Small intestine (tissue), 7 donors: ENCODE measurements at regions not wholly inside any gene's neighbourhood (a gene's known extent, or its start where the extent isn't known, plus 50 kb on each side); places are given as distances from the start of the nearest gene placed in this dataset.
"Not testable (repeated sequence)": the region's sequence is repeated elsewhere in the genome, so short reads cannot be mapped to it uniquely, and the experiment has no call there.

ENCODE experiments used
- DNase-seq, 2 donors: peaks; one replicate each; pipeline versions ENCODE4 v3.0.0 to v3.0.0-alpha.2; 2013
- FAIRE-seq: peaks from 2 replicates; lab custom pipeline; 2012; peaks lifted over from hg19 to GRCh38; lab: Jason Lieb, UNC
- H3K27ac ChIP-seq, 3 donors: one replicate each; pipeline ENCODE4 v1.5.1; 2013; ENCODE audit warnings: low read length in 2 of 3, mild to moderate bottlenecking in 2 of 3, control low read depth in 1 of 3, inconsistent platforms in 1 of 3, low read depth in 1 of 3, moderate library complexity in 1 of 3
- H3K27me3 ChIP-seq, 3 donors: one replicate each; pipeline ENCODE4 v1.6.1; 2013; ENCODE audit warnings: low read length in 3 of 3, inconsistent platforms in 1 of 3; ENCODE audit not compliant: control insufficient read depth in 3 of 3, insufficient read depth in 3 of 3
- H3K36me3 ChIP-seq, 3 donors: one replicate each; pipeline ENCODE4 v1.6.1; 2013; ENCODE audit warnings: low read length in 3 of 3, inconsistent platforms in 1 of 3, low read depth in 1 of 3, mild to moderate bottlenecking in 1 of 3, moderate library complexity in 1 of 3; ENCODE audit not compliant: control insufficient read depth in 3 of 3, insufficient read depth in 2 of 3
- H3K4me1 ChIP-seq, 3 donors: one replicate each; pipeline ENCODE4 v1.6.1; 2013; ENCODE audit warnings: low read length in 2 of 3, inconsistent platforms in 1 of 3, low read depth in 1 of 3, mild to moderate bottlenecking in 1 of 3, moderate library complexity in 1 of 3; ENCODE audit not compliant: control insufficient read depth in 3 of 3, insufficient read depth in 2 of 3
- H3K4me3 ChIP-seq, 3 donors: one replicate each; pipeline ENCODE4 v1.5.1; 2013; ENCODE audit warnings: low read length in 3 of 3, control low read depth in 1 of 3, inconsistent platforms in 1 of 3, low read depth in 1 of 3, mild to moderate bottlenecking in 1 of 3, moderate library complexity in 1 of 3
- H3K9me3 ChIP-seq, 2 donors: one replicate each; pipeline ENCODE4 v1.6.1; 2013; ENCODE audit warnings: low read depth in 1 of 2, low read length in 1 of 2; ENCODE audit not compliant: control insufficient read depth in 2 of 2, insufficient read depth in 1 of 2
- WGBS, 3 donors: extraction: QIAGEN DNeasy Blood & Tissue Kit; methylation state at CpG; one replicate each; pipeline ENCODE4 v1.1.7; 2013; 5-methylcytosine and 5-hydroxymethylcytosine counted together
- donor health status: healthy with polysubstance abuse.
- donor health status: control.
- donor health status: control.
- donor health status: Bipolar disorder and iron deficiency.
- donor health status: healthy.

DNA sequence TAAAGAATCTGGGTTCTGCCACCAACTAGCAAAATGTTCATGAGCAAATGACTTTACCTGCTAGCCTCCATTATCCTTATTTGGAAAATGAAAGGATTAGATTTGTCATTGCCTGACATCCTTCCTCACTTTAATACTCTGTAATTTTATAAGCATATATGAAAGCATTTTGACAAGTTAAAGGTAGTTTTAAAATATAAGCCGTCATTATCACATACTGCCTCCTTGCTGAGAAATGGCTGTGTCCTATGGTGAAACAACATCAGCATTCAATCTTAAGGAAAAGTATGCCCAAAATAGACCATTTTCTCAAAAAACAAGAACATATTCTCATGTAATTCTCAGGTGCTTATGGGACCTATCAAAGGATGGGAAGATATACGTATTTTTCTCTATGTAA, 461.2 kb downstream of the SUCLG1 start:
- no peaks in the 10 kb centered on the region for H3K9me3 ChIP-seq
- H3K36me3 ChIP-seq: no peaks in the 10 kb centered on the region
- FAIRE-seq (no peak), DNase-seq (no peak)
- no peak overlapping the region for H3K4me3 ChIP-seq
- no peaks in the 10 kb centered on the region for H3K4me1 ChIP-seq
- no peak overlapping the region for H3K27ac ChIP-seq
- no peaks in the 10 kb centered on the region for H3K27me3 ChIP-seq
- WGBS, 3 donors: 86 to 92% (median 92%) methylated on average over 2 of the region's 2 CpGs

DNA sequence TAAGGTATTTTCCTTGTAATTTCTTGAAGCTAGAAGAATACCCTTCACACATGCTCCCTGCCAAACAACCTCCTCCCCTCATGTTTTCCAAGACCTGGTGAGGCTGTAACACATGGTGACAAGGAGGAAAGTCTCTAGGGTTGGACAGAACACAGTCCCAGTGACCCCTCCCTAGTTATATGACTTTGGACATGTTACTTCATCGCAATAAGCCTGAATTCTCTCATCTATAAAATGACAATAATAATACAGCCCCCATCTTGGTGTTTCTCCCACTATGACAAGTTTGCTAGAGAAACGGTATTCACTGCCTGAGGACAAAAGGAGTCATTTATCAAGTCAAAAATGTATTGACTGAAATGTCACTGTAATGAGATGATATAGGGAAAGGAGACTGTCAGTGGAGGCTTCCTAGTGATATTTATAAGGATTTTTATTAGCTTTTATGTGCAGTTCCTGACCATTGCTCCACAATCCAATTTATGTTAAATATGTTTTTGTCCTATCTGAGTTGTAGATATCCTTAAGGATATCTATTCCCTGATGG, 464.4 kb downstream of the SUCLG1 start:
- Histone ChIP-seq H3K27ac (no peak overlapping the region), H3K4me1 (no peaks in the 10 kb centered on the region), H3K9me3 (no peaks in the 10 kb centered on the region), H3K27me3 (no peaks in the 10 kb centered on the region), H3K4me3 (no peak overlapping the region), H3K36me3 (no peaks in the 10 kb centered on the region)
- 57 to 73% (median 65%) methylated on average over 2 of the region's 2 CpGs for WGBS, 3 donors
- no peak for DNase-seq
- FAIRE-seq: no peak

DNA sequence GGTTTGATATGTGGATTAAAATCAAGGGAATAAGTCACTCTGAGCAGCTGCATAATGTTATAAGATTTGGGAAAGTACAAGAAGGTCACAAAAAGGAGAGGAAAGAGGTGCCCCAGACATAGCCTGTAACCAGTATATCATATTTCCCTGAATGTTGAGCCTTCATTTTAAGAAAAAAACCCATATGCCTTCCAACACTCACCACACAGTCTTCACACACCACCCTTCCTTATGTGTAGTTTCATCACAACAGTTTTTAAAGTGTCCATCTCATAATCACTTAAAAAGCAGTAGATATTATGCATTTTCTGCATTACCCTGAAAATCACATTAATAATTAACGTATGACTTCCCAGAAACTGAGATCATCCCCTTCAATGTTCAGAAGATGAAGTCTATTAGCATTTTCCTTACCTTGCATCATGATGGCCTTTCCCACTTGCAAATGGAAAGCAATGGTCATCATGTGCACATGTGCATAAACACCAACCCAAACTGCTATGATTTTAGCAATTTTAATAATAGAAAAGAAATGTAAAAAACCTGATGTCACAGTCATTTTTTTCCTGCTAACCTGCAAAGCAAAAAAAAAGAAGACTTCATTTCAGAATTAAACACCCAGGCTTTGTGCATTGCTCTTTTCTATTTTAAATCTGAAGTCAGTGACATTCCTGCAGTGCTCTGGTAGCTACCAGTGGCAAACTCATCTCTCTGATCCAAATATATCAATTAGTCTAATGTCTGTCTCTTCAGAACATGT, 465.0 kb downstream of the SUCLG1 start:
- DNase-seq: no peak
- 33 to 85% (median 51%) methylated on average over 1 of the region's 1 CpG for WGBS, 3 donors
- Histone ChIP-seq H3K4me1 (no peaks in the 10 kb centered on the region), H3K9me3 (no peaks in the 10 kb centered on the region), H3K36me3 (no peaks in the 10 kb centered on the region), H3K4me3 (no peak overlapping the region), H3K27me3 (no peaks in the 10 kb centered on the region), H3K27ac (no peak overlapping the region)
- no peak for FAIRE-seq

- H3K9me3 ChIP-seq: peaks cover 0 to 3% of the 10 kb centered on the region in 2 donors
- H3K36me3 ChIP-seq: no peaks in the 10 kb centered on the region
- 68 to 81% (median 77%) methylated on average over 3 of the region's 3 CpGs for WGBS, 3 donors
- H3K27me3 ChIP-seq: no peaks in the 10 kb centered on the region
- no peak for FAIRE-seq
- no peak overlapping the region for H3K27ac ChIP-seq
- no peak overlapping the region for H3K4me3 ChIP-seq
- DNase-seq: no peak
- no peaks in the 10 kb centered on the region for H3K4me1 ChIP-seq
These were observed 467.1 kb downstream of the SUCLG1 start for GRCh38 chr2:83991992-83992391.

GRCh38 chr2:83990636-83991035, 468.4 kb downstream of the SUCLG1 start:
- WGBS, 3 donors: 7 to 38% (median 20%) methylated on average over 1 of the region's 1 CpG
- no peak for DNase-seq
- Histone ChIP-seq H3K4me3 (no peak overlapping the region), H3K9me3 (peaks cover 0 to 3% of the 10 kb centered on the region in 2 donors), H3K27ac (no peak overlapping the region), H3K36me3 (no peaks in the 10 kb centered on the region), H3K4me1 (no peaks in the 10 kb centered on the region), H3K27me3 (no peaks in the 10 kb centered on the region)
- no peak for FAIRE-seq

GRCh38 chr2:83976628-83977027, 482.5 kb downstream of the SUCLG1 start:
- H3K4me3 ChIP-seq, H3K4me1 ChIP-seq, H3K36me3 ChIP-seq, DNase-seq, H3K9me3 ChIP-seq, H3K27ac ChIP-seq, H3K27me3 ChIP-seq, FAIRE-seq: not testable (repeated sequence)
- WGBS, 3 donors: 64 to 89% (median 80%) methylated on average over 6 of the region's 6 CpGs

DNA sequence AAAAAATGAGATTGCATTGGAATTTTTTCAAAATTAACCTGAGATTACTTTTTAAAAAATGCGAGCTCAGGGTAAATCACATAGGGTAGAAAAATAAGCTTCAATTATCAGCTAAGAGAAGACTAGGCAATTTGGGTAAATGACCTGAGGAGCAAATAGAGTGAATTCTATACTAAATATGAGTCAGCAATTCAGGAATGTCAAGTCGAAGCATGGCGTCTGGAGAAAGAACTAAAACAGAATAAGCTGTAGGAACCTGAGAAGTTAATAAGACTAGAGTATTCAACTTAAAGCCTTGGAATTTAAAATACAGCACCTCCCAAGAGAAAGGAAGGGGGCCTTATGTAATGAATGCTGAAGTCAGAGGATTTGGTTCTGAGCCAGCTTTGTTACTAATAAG, 487.0 kb downstream of the SUCLG1 start:
- no peak for FAIRE-seq
- Histone ChIP-seq H3K27me3 (no peaks in the 10 kb centered on the region), H3K4me1 (no peaks in the 10 kb centered on the region), H3K27ac (no peak overlapping the region), H3K4me3 (no peak overlapping the region), H3K36me3 (no peaks in the 10 kb centered on the region), H3K9me3 (peaks cover 0 to 6% of the 10 kb centered on the region in 2 donors)
- 78 to 81% (median 81%) methylated on average over 3 of the region's 3 CpGs for WGBS, 3 donors
- no peak for DNase-seq

- H3K9me3 ChIP-seq: peaks cover 0 to under 1% of the 10 kb centered on the region in 2 donors
- no peak overlapping the region for H3K4me3 ChIP-seq
- FAIRE-seq (no peak), DNase-seq (no peak)
- no peaks in the 10 kb centered on the region for H3K4me1 ChIP-seq
- no peaks in the 10 kb centered on the region for H3K27me3 ChIP-seq
- H3K36me3 ChIP-seq: no peaks in the 10 kb centered on the region
- H3K27ac ChIP-seq: no peak overlapping the region
- 48 to 59% (median 52%) methylated on average over 2 of the region's 2 CpGs for WGBS, 3 donors
These were observed 487.5 kb downstream of the SUCLG1 start for GRCh38 chr2:83971547-83971946.
